IMR-90 (cell line): ENCODE measurements at regions not wholly inside any gene's neighbourhood (a gene's known extent, or its start where the extent isn't known, plus 50 kb on each side); places are given as distances from the start of the nearest gene placed in this dataset.

Experiments
- BHLHE40 ChIP-seq: fragments of 150-350 bp; IDR thresholded peaks from 2 replicates; pipeline ENCODE4 v1.6.1; 2016; ENCODE audit warnings: mild to moderate bottlenecking, low read depth, low read length
- CTCF ChIP-seq: conservative IDR thresholded peaks from 2 replicates; pipeline ENCODE4 v1.5.1; 2012; ENCODE audit warnings: mild to moderate bottlenecking, low read depth, low read length, improper control_type of control experiment
- MAFK ChIP-seq: IDR thresholded peaks from 2 replicates; pipeline ENCODE4 v1.6.1; 2012; ENCODE audit warnings: low read depth, low read length, improper control_type of control experiment
- RCOR1 ChIP-seq: IDR thresholded peaks from 2 replicates; pipeline ENCODE4 v1.6.1; 2012; ENCODE audit warnings: mild to moderate bottlenecking, low read length, improper control_type of control experiment; ENCODE audit not compliant: insufficient replicate concordance
- SMC3 ChIP-seq: fragments of 150-350 bp; IDR thresholded peaks from 2 replicates; pipeline ENCODE4 v1.6.1; 2016; ENCODE audit warnings: low read depth, mild to moderate bottlenecking, antibody characterized with exemption, low read length, moderate library complexity

- TF ChIP-seq CTCF, result no peak
- TF ChIP-seq BHLHE40, result no peak
- no peak for TF ChIP-seq MAFK
- no peak for TF ChIP-seq RCOR1
- TF ChIP-seq SMC3, result no peak
These were observed 63.4 kb upstream of the FBXL4 start for GRCh38 chr6:99011151-99011550.
